AG04449 (cell line): ENCODE measurements at regions not wholly inside any gene's neighbourhood (a gene's known extent, or its start where the extent isn't known, plus 50 kb on each side); places are given as distances from the start of the nearest gene placed in this dataset.

Source experiments
- CTCF ChIA-PET: fragments of 350-600 bp; formaldehyde crosslinking; extraction: SDS; loops from one replicate; lab custom pipeline; 2021; ENCODE audit warnings: antibody characterized with exemption; lab: Yijun Ruan, JAX
- POLR2A ChIA-PET: fragments of 400-600, 350-600 bp; formaldehyde crosslinking; extraction: SDS; loops from one replicate; lab custom pipeline; 2020; ENCODE audit warnings: antibody characterized with exemption, inconsistent platforms; lab: Yijun Ruan, JAX
- DNase-seq: peaks from one replicate; pipeline ENCODE4 v3.0.0-alpha.2; 2010; ENCODE audit warnings: low read depth, low spot score
- H3K4me3 ChIP-seq: 2 replicates; pipeline ENCODE4 v1.5.1; 2011; ENCODE audit warnings: low read depth, mild to moderate bottlenecking, control low read depth, low read length
- TF ChIP-seq, protein P1 (sequence below): IDR thresholded peaks from one replicate; pipeline ENCODE4 v1.5.1; 2011; ENCODE audit warnings: mild to moderate bottlenecking, moderate library complexity, low read length, control low read depth, inconsistent platforms; ENCODE audit not compliant: insufficient read depth; ENCODE audit errors: missing control alignments

- ChIA-PET CTCF (interaction anchor here (0.8 to 0.9 kb wide), 2 partner anchors 8 to 104 kb away, joined by 3 read pairs; no protein-coding TSS in a partner anchor), POLR2A (no interaction called here)
- DNase-seq: no peak
- no peak overlapping the region for H3K4me3 ChIP-seq
- TF ChIP-seq, protein P1, sequence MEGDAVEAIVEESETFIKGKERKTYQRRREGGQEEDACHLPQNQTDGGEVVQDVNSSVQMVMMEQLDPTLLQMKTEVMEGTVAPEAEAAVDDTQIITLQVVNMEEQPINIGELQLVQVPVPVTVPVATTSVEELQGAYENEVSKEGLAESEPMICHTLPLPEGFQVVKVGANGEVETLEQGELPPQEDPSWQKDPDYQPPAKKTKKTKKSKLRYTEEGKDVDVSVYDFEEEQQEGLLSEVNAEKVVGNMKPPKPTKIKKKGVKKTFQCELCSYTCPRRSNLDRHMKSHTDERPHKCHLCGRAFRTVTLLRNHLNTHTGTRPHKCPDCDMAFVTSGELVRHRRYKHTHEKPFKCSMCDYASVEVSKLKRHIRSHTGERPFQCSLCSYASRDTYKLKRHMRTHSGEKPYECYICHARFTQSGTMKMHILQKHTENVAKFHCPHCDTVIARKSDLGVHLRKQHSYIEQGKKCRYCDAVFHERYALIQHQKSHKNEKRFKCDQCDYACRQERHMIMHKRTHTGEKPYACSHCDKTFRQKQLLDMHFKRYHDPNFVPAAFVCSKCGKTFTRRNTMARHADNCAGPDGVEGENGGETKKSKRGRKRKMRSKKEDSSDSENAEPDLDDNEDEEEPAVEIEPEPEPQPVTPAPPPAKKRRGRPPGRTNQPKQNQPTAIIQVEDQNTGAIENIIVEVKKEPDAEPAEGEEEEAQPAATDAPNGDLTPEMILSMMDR: no peak
Measured at GRCh38 chr3:29137601-29138000, 143.3 kb upstream of the RBMS3 start.

DNA sequence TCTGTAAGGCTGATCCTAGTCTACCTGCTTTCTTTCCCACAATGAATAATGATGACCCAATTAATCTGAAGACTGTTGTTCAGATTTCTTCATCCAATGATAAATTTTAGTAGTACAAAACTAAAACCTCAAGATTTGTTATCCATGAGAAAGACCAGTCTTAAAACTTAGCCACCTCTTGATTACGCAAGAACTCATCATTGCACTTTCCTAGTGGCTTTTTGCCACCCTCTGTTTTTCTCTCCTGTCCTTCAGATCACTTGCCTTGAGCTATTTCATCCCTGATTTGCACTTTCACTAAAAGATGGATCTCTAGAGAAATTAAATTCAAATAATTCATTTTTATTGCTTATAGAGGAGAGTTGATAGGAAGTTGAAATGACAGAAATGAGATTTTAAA lies 142.7 kb upstream of the RBMS3 start:
- CTCF ChIA-PET: no interaction called here
- no peak for DNase-seq
- POLR2A ChIA-PET: no interaction called here
- H3K4me3 ChIP-seq: no peak overlapping the region
- TF ChIP-seq, protein P1: no peak

DNA sequence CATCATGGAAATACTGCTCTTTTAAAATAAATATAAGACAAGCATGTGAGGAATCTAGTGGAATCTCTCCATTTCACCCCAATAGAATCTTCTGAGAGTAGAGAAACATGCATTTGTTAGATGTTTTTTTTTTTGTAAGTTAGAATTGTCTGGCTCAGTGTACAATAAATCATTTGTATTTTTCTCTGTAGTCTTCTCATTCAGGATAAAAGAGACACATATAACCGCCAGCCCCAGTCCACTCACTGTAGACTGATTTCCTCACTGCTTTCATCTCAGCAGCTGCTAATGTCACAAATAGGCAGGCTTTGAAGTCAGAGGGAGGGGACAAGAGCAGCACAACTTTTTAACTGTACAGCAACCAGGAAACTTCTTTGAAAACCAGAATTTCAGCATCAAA lies 140.2 kb upstream of the RBMS3 start:
- POLR2A ChIA-PET: interaction anchor here (0.7 kb wide), 1 partner anchor 515 kb away, joined by 5 read pairs; no protein-coding TSS in a partner anchor
- TF ChIP-seq, protein P1: no peak
- DNase-seq: no peak
- no peak overlapping the region for H3K4me3 ChIP-seq
- CTCF ChIA-PET: interaction anchor here (1.0 kb wide), 1 partner anchor 8 kb away, joined by 3 read pairs; no protein-coding TSS in a partner anchor

DNA sequence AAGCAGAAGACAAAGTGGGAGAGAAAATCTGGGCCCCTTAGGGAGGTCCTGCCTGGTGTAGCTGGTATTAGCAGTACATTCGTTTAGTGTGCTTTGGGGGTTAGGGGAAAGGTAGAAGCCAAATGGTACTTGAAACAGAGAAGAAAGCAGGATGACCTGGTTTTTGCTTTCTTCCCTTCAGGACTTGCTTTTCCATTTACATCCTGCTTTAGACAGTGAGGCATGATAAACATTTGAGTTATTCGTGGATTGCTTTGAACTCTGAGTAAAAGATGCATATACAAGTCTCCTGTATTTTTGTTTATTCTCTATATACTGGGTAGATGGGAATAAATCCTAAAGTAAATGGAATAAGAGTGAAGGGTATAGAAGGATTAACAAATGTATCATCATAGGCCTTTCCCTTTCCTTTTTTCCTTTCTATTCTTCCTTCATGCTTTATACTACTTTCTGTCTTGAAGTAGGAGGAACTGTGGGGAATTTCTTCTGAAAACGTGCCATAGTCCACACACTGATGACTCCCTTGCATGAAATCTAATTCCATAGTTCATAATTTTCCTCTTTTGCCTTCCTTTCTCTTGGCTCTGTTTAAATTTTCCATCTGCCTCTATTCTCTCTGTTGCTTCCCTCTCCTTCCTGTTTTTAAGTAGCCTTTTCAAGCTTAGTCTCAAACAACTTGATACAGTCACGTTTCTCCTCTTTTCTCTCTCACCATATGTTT lies 139.5 kb upstream of the RBMS3 start:
- TF ChIP-seq, protein P1: no peak
- DNase-seq: no peak
- CTCF ChIA-PET: no interaction called here
- no peak overlapping the region for H3K4me3 ChIP-seq
- POLR2A ChIA-PET: no interaction called here

DNA sequence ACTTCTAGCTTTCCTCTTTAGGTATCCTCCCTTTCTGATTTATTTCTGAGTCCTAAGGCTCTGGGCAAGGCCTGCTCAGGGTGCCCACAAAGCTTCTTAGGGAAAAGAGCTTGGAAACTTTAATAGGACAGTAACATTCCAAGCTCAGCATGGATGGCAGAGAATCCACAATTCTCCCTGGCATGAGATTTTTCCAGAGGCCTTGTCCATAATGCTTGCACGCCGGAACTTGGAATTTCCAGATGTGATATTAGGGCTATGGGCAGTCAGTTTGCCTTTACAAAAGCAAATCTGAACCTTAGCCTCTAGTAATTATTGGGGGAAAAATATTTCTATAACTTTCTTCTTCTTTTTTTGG lies 139.0 kb upstream of the RBMS3 start:
- H3K4me3 ChIP-seq: no peak overlapping the region
- no peak for DNase-seq
- CTCF ChIA-PET: no interaction called here
- POLR2A ChIA-PET: no interaction called here
- TF ChIP-seq, protein P1: no peak

- TF ChIP-seq, protein P1: no peak
- ChIA-PET POLR2A (no interaction called here), CTCF (interaction anchor here (1.4 kb wide), 1 partner anchor 341 kb away, joined by 3 read pairs; no protein-coding TSS in a partner anchor)
- DNase-seq: no peak
- no peak overlapping the region for H3K4me3 ChIP-seq
Measured at GRCh38 chr3:29143151-29143550, 137.7 kb upstream of the RBMS3 start.
